Large intestine (tissue), 3 donors: ENCODE measurements at regions not wholly inside any gene's neighbourhood (a gene's known extent, or its start where the extent isn't known, plus 50 kb on each side); places are given as distances from the start of the nearest gene placed in this dataset.
"Not testable (repeated sequence)": the region's sequence is repeated elsewhere in the genome, so short reads cannot be mapped to it uniquely, and the experiment has no call there.

Experiments
- DNase-seq, 2 donors: peaks; one replicate each; pipeline versions ENCODE4 v3.0.0 to v3.0.0-alpha.2; 2013
- H3K27ac ChIP-seq: one replicate; pipeline ENCODE4 v1.5.1; 2013; ENCODE audit warnings: low read length
- H3K27me3 ChIP-seq: 2 replicates; pipeline ENCODE4 v1.6.1; 2013; ENCODE audit warnings: low read length; ENCODE audit not compliant: control insufficient read depth, insufficient read depth
- H3K36me3 ChIP-seq: 2 replicates; pipeline ENCODE4 v1.6.1; 2013; ENCODE audit warnings: low read length; ENCODE audit not compliant: control insufficient read depth, insufficient read depth
- H3K4me1 ChIP-seq: one replicate; pipeline ENCODE4 v1.6.1; 2013; ENCODE audit warnings: low read length; ENCODE audit not compliant: control insufficient read depth, insufficient read depth
- H3K4me3 ChIP-seq: one replicate; pipeline ENCODE4 v1.5.1; 2013; ENCODE audit warnings: low read length
- H3K9me3 ChIP-seq: one replicate; pipeline ENCODE4 v1.6.1; 2013; ENCODE audit warnings: mild to moderate bottlenecking, low read depth, low read length, moderate library complexity; ENCODE audit not compliant: control insufficient read depth
- WGBS: methylation state at CpG from one replicate; pipeline ENCODE4 v1.1.5; 2013; ENCODE audit warnings: low lambda C conversion rate; ENCODE audit not compliant: insufficient coverage; 5-methylcytosine and 5-hydroxymethylcytosine counted together

DNA sequence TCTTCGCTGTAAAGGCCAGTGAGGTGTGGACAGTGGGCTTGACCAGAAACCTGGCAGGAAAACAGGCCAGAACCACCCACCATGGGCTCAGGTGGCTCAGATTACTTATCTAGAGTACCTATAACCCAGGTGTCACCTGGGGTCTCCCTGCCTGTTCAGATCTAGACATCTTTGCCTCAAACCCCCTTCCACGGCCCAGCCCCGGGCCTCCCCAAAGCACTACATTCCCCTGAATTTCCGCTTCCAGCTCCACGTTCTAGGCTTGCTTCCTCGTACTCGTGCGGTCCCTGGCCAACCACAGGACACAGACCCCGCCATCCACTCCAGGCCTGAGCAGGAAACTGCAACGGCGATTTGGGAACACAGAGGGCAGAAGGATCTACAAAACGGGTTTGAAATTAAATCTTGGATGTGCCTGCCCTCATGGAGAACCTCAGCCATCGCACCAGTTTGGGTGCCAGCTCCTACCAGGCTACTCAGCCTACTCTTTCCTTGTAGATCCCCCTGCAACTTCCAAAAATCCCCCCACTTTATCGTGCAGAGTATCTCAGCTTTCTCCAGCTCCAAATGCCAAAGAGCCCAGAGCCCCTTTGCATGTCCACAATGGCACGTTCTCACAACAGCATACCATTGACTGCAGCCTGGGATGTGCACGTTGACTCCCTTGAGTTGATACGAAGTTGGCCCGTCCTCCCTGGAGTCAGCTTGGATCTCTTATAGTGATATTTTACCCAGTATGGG lies 62.7 kb upstream of the CACUL1 start:
- Histone ChIP-seq H3K4me3 (no peak overlapping the region), H3K27me3 (peaks cover 5% of the 10 kb centered on the region), H3K9me3 (no peaks in the 10 kb centered on the region), H3K36me3 (no peaks in the 10 kb centered on the region), H3K4me1 (no peaks in the 10 kb centered on the region), H3K27ac (no peak overlapping the region)
- DNase-seq: no peak
- WGBS: 92% methylated on average over 5 of the region's 18 CpGs

DNA sequence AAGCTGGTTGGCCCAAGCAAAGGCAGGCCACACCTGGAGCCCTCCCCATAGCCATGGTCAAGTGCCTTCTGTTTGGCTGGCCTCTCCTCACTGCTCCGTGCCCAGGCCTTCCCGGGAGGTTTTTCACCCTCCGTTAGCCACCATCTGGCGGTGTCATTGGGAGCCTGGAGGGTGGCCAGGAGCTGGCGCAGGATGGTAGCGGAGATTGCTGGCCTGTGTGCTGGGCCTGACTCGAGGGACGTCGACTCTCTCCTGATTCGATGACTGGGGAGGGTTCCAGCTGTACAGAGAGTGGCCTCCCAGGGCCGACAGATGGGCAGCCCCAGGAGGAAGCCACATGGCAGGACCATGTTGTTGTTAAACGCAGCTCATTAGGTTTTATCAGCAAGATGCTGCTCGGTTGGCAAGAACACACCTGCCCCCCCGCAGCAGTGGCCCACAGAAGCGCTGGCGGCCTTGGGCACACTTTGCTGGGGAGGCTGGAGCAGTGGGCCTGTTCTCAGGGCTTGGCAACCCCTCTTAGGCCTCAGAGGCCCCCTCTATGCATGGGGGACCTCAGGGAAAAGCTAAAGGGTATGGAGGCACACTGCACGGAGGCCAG lies 64.0 kb upstream of the CACUL1 start:
- Histone ChIP-seq H3K4me1 (no peaks in the 10 kb centered on the region), H3K36me3 (no peaks in the 10 kb centered on the region), H3K4me3 (no peak overlapping the region), H3K27ac (no peak overlapping the region), H3K9me3 (no peaks in the 10 kb centered on the region), H3K27me3 (peaks cover 5% of the 10 kb centered on the region)
- DNase-seq: no peak
- no CpG with 5 or more reads among the region's 17 CpGs for whole genome bisulfite sequencing

DNA sequence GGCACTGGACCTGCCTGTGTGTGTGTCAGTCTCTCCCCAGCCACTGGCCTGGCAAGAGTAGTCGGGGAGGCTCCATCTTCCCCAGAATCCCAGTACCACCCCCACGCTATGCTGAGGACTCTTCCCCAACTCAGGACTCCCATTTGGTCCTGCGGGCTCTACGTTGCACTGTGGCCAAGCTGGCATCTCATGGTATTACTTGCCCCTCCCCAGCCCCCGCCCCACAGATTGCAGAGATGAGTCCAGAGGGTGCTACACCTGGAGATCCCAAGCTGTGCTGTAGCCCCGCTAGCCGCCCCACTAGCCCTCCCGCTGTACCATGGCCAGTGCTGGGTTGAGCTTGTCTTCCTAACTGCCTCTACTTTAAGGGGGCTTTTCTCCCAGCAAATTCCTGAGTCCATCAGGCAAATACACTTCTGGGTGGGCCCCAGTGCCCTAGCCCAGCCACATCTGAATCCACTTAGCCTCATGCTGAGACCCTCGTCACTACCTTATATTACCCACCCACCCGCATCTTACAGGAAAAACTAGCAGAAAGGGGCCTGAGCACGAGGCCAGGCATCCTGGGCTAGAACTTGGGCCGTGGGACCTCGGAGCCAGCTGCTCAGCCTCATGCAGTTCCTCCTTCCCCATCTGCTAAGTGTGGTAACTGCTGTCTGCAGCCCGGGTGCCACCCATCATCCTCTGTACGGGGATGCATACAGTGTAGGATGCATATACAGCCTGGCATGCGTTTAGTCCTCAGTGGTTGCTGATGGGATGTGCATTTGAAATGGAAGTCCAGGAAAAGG lies 65.8 kb upstream of the CACUL1 start:
- Histone ChIP-seq H3K9me3 (no peaks in the 10 kb centered on the region), H3K27me3 (no peaks in the 10 kb centered on the region), H3K36me3 (no peaks in the 10 kb centered on the region), H3K4me1 (no peaks in the 10 kb centered on the region), H3K4me3 (no peak overlapping the region), H3K27ac (no peak overlapping the region)
- DNase-seq: no peak
- no CpG with 5 or more reads among the region's 16 CpGs for WGBS

DNA sequence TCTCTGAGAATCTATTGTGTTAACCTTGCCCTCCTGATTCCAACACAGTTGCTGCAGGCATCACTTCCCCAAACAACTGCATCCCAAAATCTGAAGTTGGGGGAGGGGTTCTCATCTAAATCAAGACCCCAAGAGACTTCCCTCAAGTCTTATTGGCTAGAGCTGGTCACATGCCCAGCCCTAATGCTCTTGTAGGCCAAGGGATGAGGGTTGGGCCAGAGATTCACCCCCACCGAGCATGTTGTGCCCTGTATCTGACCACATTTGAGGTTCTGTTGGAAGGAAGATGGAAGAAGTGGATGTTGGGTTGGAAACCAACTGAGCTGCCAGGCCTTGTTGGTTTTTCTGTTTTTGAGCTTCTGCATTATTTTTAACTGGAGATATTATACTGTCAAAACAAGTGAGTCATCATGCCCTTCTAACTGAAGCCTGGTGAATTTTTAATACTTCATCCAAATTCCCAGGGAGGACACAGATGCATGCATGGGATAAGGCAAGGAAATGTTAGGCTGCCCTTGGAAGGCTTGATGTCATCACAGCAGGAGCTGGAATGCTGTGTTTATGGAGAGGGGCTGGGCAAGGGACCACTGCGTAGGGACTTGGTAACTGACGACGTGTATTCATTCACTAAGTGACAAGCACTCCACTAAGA lies 68.6 kb upstream of the CACUL1 start:
- H3K27ac ChIP-seq: no peak overlapping the region
- WGBS: no CpG with 5 or more reads among the region's 4 CpGs
- no peaks in the 10 kb centered on the region for H3K36me3 ChIP-seq
- H3K9me3 ChIP-seq: no peaks in the 10 kb centered on the region
- H3K4me1 ChIP-seq: no peaks in the 10 kb centered on the region
- no peak overlapping the region for H3K4me3 ChIP-seq
- no peak for DNase-seq
- peaks cover 3% of the 10 kb centered on the region for H3K27me3 ChIP-seq

- WGBS: no CpG with 5 or more reads among the region's 1 CpG
- Histone ChIP-seq H3K36me3 (no peaks in the 10 kb centered on the region), H3K27me3 (peaks cover 5% of the 10 kb centered on the region), H3K9me3 (no peaks in the 10 kb centered on the region), H3K4me1 (no peaks in the 10 kb centered on the region), H3K4me3 (no peak overlapping the region), H3K27ac (no peak overlapping the region)
- DNase-seq: no peak
Measured at GRCh38 chr10:118827053-118827452, 72.3 kb upstream of the CACUL1 start.

DNA sequence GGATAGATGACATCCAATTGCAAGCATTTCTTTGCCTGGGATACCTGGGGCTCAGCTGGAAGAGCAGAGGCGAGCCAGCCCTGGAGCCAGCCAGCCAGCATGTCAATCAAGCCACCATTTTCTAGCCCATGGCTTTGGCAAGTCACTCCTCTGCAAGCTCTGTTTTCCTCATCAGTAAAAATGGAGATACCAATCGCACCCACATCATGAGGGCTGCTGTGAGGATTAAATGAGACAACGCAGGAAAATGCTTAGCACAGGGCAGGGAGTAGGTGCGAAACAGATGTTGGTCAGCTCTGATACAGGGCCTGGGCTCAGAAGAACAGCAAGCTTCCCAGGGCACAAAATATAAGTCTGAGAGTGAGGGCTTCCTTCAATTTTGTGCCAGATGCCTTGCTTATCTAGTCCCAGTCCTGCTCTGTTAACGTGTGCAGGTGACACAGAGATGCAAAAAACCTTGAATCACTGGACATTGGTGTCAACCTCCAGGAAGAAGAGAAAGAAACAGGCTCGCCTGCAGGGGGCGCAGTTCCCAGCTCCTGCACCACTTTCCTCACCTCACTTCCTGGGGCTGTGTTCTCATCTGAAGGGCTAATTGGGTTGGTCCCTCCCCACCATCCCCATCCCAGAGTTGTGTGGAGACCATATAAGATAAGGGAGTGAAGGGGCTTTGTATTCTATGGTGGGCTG lies 72.8 kb upstream of the CACUL1 start:
- Histone ChIP-seq H3K4me1 (no peaks in the 10 kb centered on the region), H3K4me3 (no peak overlapping the region), H3K9me3 (no peaks in the 10 kb centered on the region), H3K27ac (no peak overlapping the region), H3K27me3 (peaks cover 5% of the 10 kb centered on the region), H3K36me3 (no peaks in the 10 kb centered on the region)
- DNase-seq: no peak
- WGBS: 100% methylated on average over 1 of the region's 7 CpGs

DNA sequence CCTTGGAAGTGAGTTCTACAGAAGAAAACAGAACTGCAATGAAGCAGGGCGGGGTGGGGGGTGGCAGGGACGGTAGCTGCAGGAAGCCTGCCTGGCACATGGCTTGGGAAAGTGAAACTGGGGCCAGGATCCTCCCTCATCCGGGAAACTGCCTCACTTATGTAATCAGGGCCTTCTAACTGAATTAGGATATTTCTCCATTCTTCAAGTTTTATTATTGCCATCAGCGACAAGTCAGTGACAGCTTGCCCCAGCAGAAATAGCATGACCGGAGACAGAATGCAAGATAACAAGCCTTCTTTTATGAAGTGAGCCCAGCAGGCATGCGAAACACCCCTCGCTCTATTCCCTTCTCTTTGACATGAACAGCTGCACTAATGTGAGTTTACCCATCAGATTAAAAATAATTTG lies 77.5 kb upstream of the CACUL1 start:
- Histone ChIP-seq H3K4me3 (no peak overlapping the region), H3K27ac (no peak overlapping the region)
- peak; percentile 16 to 43 for DNase-seq

GRCh38 chr10:118834370-118834769 lies 79.6 kb upstream of the CACUL1 start:
- not testable (repeated sequence) for H3K27ac ChIP-seq, H3K36me3 ChIP-seq, H3K9me3 ChIP-seq, H3K4me3 ChIP-seq, H3K27me3 ChIP-seq, H3K4me1 ChIP-seq, DNase-seq
- WGBS: no CpG with 5 or more reads among the region's 5 CpGs

More for the DNA sequence above, 77.5 kb upstream of the CACUL1 start:
- Histone ChIP-seq H3K9me3 (no peaks in the 10 kb centered on the region), H3K4me1 (no peaks in the 10 kb centered on the region), H3K36me3 (no peaks in the 10 kb centered on the region), H3K27me3 (peaks cover 2% of the 10 kb centered on the region)
- WGBS: no CpG with 5 or more reads among the region's 7 CpGs

GRCh38 chr10:118835682-118836326 lies 81.0 kb upstream of the CACUL1 start:
- Histone ChIP-seq H3K9me3 (no peaks in the 10 kb centered on the region), H3K4me3 (no peak overlapping the region), H3K27me3 (no peaks in the 10 kb centered on the region), H3K4me1 (no peaks in the 10 kb centered on the region), H3K27ac (no peak overlapping the region), H3K36me3 (no peaks in the 10 kb centered on the region)
- no CpG with 5 or more reads among the region's 3 CpGs for WGBS
- DNase-seq: peak in 1 of 2 donors; percentile 14
